Activated T-helper 1 cell treated with anti-CD3 and anti-CD28 coated beads, Interleukin-12 subunit alpha, Interleukin-12 subunit beta, Interleukin-2, Interleukin-4 antibody, amounts not matched to agents 30 ng/mL and 10 ng/mL and 1 ng/mL, durations not matched to agents 14 hours and 24 hours and 36 hours (primary cell): ENCODE measurements at regions not wholly inside any gene's neighbourhood (a gene's known extent, or its start where the extent isn't known, plus 50 kb on each side); places are given as distances from the start of the nearest gene placed in this dataset.

Source experiments
- DNase-seq: peaks from one replicate; pipeline ENCODE4 v3.0.0; 2021; ENCODE audit warnings: low spot score
- H3K27ac Mint-ChIP-seq: one replicate; pipeline ENCODE4 v1.8.0; 2021; ENCODE audit warnings: mild to moderate bottlenecking, mixed read lengths
- H3K27me3 Mint-ChIP-seq: one replicate; pipeline ENCODE4 v1.8.0; 2022; ENCODE audit warnings: mild to moderate bottlenecking, moderate library complexity, mixed read lengths; ENCODE audit not compliant: insufficient read depth
- H3K36me3 Mint-ChIP-seq: one replicate; pipeline ENCODE4 v1.8.0; 2021; ENCODE audit warnings: low read depth, mixed read lengths
- H3K4me1 Mint-ChIP-seq: one replicate; pipeline ENCODE4 v1.8.0; 2021; ENCODE audit warnings: low read depth, mixed read lengths
- H3K4me3 Mint-ChIP-seq: one replicate; pipeline ENCODE4 v1.8.0; 2021; ENCODE audit warnings: mild to moderate bottlenecking, moderate library complexity, mixed read lengths
- H3K9me3 Mint-ChIP-seq: one replicate; pipeline ENCODE4 v1.8.0; 2021; ENCODE audit warnings: mixed read lengths
- intact Hi-C: fragments of 100-400 bp; cut with micrococcal nuclease; formaldehyde crosslinking; loops from one replicate; pipeline ENCODE4 v1.15.1; 2024

- no peak for DNase-seq
- intact Hi-C loops: no loop called here
- Mint-ChIP-seq H3K4me1 (no peaks in the 10 kb centered on the region), H3K4me3 (no peak overlapping the region), H3K27me3 (peaks cover 4% of the 10 kb centered on the region), H3K9me3 (no peaks in the 10 kb centered on the region), H3K27ac (no peak overlapping the region), H3K36me3 (no peaks in the 10 kb centered on the region)
These were observed 243.7 kb downstream of the SLC16A7 start for GRCh38 chr12:59839514-59839913.

GRCh38 chr12:59843260-59843843 lies 247.5 kb downstream of the SLC16A7 start:
- no peaks in the 10 kb centered on the region for H3K36me3 Mint-ChIP-seq
- no peak for DNase-seq
- H3K4me3 Mint-ChIP-seq: no peak overlapping the region
- intact Hi-C loops: no loop called here
- no peaks in the 10 kb centered on the region for H3K4me1 Mint-ChIP-seq
- no peaks in the 10 kb centered on the region for H3K9me3 Mint-ChIP-seq
- H3K27ac Mint-ChIP-seq: no peak overlapping the region
- H3K27me3 Mint-ChIP-seq: peaks cover 2% of the 10 kb centered on the region

DNA sequence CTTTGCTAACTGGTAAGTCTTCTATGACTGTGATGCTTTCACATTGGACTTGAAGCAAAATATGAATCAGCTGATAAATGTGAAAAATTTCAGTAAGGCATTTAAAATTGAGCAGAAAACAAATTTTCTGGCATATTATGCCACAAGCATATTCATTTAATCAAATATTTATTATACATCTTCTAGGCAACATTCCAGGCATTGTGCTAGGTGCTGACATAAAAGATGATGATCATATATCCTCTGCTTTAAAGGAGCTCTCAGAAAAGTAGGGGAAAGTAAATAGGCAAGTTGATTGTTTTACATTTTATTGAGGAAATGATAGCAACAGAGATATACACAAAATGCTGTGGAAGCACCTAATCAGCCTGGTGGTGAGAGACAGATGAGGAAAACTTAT lies 248.9 kb downstream of the SLC16A7 start:
- H3K36me3 Mint-ChIP-seq: no peaks in the 10 kb centered on the region
- no peaks in the 10 kb centered on the region for H3K9me3 Mint-ChIP-seq
- intact Hi-C loops: no loop called here
- H3K27me3 Mint-ChIP-seq: peaks cover 4% of the 10 kb centered on the region
- H3K4me1 Mint-ChIP-seq: no peaks in the 10 kb centered on the region
- DNase-seq: no peak
- H3K27ac Mint-ChIP-seq: no peak overlapping the region
- H3K4me3 Mint-ChIP-seq: no peak overlapping the region

GRCh38 chr12:59845293-59845692 lies 249.5 kb downstream of the SLC16A7 start:
- no peak overlapping the region for H3K4me3 Mint-ChIP-seq
- no peaks in the 10 kb centered on the region for H3K36me3 Mint-ChIP-seq
- H3K4me1 Mint-ChIP-seq: no peaks in the 10 kb centered on the region
- H3K27me3 Mint-ChIP-seq: peaks cover 4% of the 10 kb centered on the region
- no peak overlapping the region for H3K27ac Mint-ChIP-seq
- intact Hi-C loops: no loop called here
- DNase-seq: no peak
- no peaks in the 10 kb centered on the region for H3K9me3 Mint-ChIP-seq

DNA sequence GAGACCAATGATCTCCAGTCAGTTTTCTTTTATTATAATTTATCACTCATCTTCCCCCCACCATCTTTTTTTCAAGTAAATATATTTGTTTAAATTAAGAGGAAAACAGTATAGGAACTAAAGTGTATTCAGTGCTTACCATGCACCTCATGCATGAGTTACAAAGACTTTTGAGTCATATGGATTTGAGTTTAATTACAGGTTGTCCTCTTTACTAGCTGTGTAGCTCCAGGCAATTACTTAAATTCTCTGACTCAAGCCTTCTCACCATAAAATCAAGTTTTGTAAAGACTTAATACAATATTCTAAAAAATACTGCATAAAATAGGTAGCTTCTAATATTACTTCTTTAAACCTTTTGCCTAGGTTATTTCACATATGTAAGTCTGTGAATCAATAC lies 251.3 kb downstream of the SLC16A7 start:
- Mint-ChIP-seq H3K27ac (no peak overlapping the region), H3K4me3 (no peak overlapping the region), H3K27me3 (peaks cover 4% of the 10 kb centered on the region), H3K4me1 (no peaks in the 10 kb centered on the region), H3K9me3 (no peaks in the 10 kb centered on the region), H3K36me3 (no peaks in the 10 kb centered on the region)
- intact Hi-C loops: no loop called here
- DNase-seq: no peak

- Mint-ChIP-seq H3K4me1 (no peaks in the 10 kb centered on the region), H3K27ac (no peak overlapping the region)
These were observed 254.4 kb downstream of the SLC16A7 start for GRCh38 chr12:59850268-59850667.

DNA sequence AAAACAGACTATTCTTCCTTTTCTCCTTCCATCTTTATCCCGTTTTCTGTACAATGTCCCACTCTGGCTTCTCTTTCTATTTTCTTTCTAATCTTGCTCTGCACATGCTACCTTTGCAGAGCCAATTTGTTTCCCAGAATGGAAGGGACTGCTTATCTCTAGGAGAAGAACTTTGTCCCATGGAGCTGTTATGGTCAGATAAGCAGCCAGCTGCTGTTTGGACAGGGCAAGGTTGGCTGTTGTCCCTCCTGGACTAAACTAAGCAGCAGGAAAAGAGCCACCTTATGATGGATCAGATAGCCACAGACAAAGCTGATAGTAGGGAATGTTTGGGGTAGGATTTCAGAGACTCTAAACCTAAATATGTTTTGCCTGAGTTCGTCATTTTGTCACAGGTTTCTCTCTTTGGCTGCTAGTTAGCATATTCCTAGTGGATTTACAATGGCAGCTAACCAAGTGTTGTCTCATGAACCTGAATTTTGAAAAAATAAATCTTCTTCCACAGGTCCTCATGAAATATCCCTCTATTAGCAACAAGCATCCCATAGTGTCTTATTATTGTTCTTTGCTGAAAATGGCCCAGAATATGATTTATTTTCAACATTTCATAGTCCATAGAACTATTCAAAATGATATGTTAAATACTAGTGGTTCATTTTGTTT lies 262.8 kb downstream of the SLC16A7 start:
- H3K4me1 Mint-ChIP-seq: no peaks in the 10 kb centered on the region
- H3K36me3 Mint-ChIP-seq: no peaks in the 10 kb centered on the region
- no peak overlapping the region for H3K4me3 Mint-ChIP-seq
- no peak overlapping the region for H3K27ac Mint-ChIP-seq
- no peak for DNase-seq
- intact Hi-C loops: no loop called here
- no peaks in the 10 kb centered on the region for H3K27me3 Mint-ChIP-seq
- peaks cover 7% of the 10 kb centered on the region for H3K9me3 Mint-ChIP-seq

More at GRCh38 chr12:59850268-59850667, 254.4 kb downstream of the SLC16A7 start:
- H3K36me3 Mint-ChIP-seq: no peaks in the 10 kb centered on the region
- no peak overlapping the region for H3K4me3 Mint-ChIP-seq
- DNase-seq: no peak
- intact Hi-C loops: no loop called here
- peaks cover 8% of the 10 kb centered on the region for H3K9me3 Mint-ChIP-seq
- peaks cover 2% of the 10 kb centered on the region for H3K27me3 Mint-ChIP-seq

DNA sequence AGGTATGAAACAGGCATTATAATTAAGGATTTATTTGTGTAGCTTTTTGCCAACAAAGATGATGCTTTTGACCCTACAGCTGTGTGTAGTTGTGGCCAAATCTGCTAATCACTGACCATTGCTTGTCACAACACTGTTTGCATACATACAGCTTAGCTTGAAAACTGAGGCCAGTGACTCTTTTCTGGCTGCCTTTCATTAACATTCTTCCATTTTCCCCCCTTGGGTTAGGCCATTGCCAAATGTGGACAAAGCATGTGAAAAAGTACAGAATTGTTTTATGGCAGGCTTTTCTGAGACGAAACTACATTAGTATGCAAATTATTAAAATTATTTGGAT lies 263.3 kb downstream of the SLC16A7 start:
- intact Hi-C loops: no loop called here
- DNase-seq: no peak
- Mint-ChIP-seq H3K4me3 (no peak overlapping the region), H3K9me3 (peaks cover 2% of the 10 kb centered on the region), H3K36me3 (no peaks in the 10 kb centered on the region), H3K4me1 (no peaks in the 10 kb centered on the region), H3K27ac (no peak overlapping the region), H3K27me3 (no peaks in the 10 kb centered on the region)

- DNase-seq: no peak
- intact Hi-C loops: no loop called here
- no peaks in the 10 kb centered on the region for H3K4me1 Mint-ChIP-seq
- H3K9me3 Mint-ChIP-seq: no peaks in the 10 kb centered on the region
- peak overlapping the region; percentile 18 for H3K27ac Mint-ChIP-seq
- H3K4me3 Mint-ChIP-seq: no peak overlapping the region
- H3K27me3 Mint-ChIP-seq: no peaks in the 10 kb centered on the region
- no peaks in the 10 kb centered on the region for H3K36me3 Mint-ChIP-seq
These were observed 265.8 kb downstream of the SLC16A7 start for GRCh38 chr12:59861635-59862034.

GRCh38 chr12:59867055-59867454 lies 271.2 kb downstream of the SLC16A7 start:
- intact Hi-C loops: no loop called here
- no peak overlapping the region for H3K27ac Mint-ChIP-seq
- no peaks in the 10 kb centered on the region for H3K9me3 Mint-ChIP-seq
- no peak for DNase-seq
- no peaks in the 10 kb centered on the region for H3K36me3 Mint-ChIP-seq
- H3K4me1 Mint-ChIP-seq: no peaks in the 10 kb centered on the region
- no peak overlapping the region for H3K4me3 Mint-ChIP-seq
- no peaks in the 10 kb centered on the region for H3K27me3 Mint-ChIP-seq

DNA sequence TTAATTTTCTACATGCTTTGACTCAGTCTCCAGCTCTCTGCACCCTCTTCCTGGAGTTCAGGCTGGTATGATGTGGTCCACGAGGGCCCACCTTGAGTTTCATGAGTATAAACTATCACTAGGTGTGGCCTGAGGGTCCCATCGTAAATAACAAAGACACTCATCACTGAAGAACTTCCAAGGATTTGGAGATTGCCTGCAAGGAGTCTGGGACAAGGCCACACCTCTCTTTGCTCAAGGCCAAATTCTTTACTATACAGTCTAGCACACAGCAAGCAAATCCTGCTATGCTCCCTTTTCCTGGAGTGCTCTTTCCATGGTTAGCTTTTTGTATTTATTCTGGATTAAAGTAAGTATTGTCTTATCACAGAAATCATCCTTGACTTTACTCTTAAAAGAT lies 271.9 kb downstream of the SLC16A7 start:
- no peak for DNase-seq
- Mint-ChIP-seq H3K27ac (no peak overlapping the region), H3K4me1 (no peaks in the 10 kb centered on the region), H3K27me3 (no peaks in the 10 kb centered on the region), H3K9me3 (no peaks in the 10 kb centered on the region), H3K4me3 (no peak overlapping the region), H3K36me3 (no peaks in the 10 kb centered on the region)
- intact Hi-C loops: no loop called here

DNA sequence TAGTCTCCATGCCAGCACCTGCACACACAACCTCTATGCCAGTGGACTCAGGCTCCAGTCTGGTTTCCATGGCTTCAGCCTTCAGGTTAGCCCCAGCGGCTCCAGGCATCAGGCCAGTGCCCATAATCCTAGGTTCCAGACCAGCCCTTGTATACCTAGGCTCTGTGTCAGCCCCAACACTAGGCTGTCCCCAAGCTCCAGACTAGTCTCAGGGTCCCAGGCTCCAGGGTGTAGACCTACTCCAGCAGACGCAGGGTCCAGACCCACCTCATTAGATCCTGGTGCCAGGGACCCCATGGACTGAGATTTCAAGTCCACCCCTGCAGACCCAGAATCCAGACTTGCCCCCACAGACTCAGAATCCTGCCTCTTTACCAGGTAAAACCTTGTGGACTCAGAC lies 275.9 kb downstream of the SLC16A7 start:
- Mint-ChIP-seq H3K4me1 (no peaks in the 10 kb centered on the region), H3K9me3 (no peaks in the 10 kb centered on the region), H3K27me3 (no peaks in the 10 kb centered on the region), H3K4me3 (no peak overlapping the region), H3K27ac (no peak overlapping the region), H3K36me3 (no peaks in the 10 kb centered on the region)
- intact Hi-C loops: no loop called here
- DNase-seq: no peak

DNA sequence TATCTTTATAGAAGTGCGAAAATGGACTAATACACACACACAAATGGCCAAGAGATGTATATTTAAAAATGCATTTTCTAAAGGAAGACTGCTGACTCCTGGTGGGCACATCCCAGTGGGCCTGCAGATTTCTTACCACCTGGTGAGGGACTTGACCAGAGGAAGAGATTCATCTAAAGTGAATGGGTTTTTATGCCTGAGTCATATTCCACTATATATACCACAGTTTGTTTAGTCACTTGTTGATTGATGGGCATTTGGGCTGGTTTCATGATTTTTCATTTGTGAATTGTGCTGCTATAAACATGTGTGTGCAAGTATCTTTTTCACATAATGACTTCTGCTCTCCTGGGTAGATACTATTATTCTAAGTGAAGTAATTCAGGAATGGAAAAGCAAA lies 277.3 kb downstream of the SLC16A7 start:
- H3K36me3 Mint-ChIP-seq: no peaks in the 10 kb centered on the region
- intact Hi-C loops: no loop called here
- no peaks in the 10 kb centered on the region for H3K9me3 Mint-ChIP-seq

DNA sequence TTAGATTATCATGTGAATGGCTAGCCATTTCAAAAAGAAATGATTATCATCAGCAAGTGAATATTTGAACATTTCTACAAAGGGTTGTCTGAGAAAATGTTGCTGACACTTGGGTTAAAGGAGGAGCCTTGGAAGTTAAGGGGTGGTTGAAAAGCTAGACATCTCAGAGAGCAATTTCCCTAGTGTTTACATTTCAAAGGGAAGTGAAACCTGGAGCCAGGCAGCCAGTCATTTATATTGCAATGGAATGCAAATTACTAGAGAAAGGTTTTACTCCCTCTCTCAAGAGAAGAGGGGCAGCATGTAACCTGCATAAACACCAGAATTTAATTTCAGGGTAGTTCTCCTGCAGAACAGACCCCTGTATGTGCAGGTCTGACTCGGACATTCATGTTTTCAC lies 279.0 kb downstream of the SLC16A7 start:
- Mint-ChIP-seq H3K27ac (no peak overlapping the region), H3K27me3 (no peaks in the 10 kb centered on the region), H3K4me3 (no peak overlapping the region), H3K9me3 (no peaks in the 10 kb centered on the region), H3K4me1 (no peaks in the 10 kb centered on the region), H3K36me3 (no peaks in the 10 kb centered on the region)
- DNase-seq: no peak
- intact Hi-C loops: no loop called here

More for the DNA sequence above, 277.3 kb downstream of the SLC16A7 start:
- Mint-ChIP-seq H3K27ac (no peak overlapping the region), H3K27me3 (no peaks in the 10 kb centered on the region), H3K4me3 (no peak overlapping the region), H3K4me1 (no peaks in the 10 kb centered on the region)
- no peak for DNase-seq
